ENCODE measurements at regions not wholly inside any gene's neighbourhood (a gene's known extent, or its start where the extent isn't known, plus 50 kb on each side); places are given as distances from the start of the nearest gene placed in this dataset.

DNA sequence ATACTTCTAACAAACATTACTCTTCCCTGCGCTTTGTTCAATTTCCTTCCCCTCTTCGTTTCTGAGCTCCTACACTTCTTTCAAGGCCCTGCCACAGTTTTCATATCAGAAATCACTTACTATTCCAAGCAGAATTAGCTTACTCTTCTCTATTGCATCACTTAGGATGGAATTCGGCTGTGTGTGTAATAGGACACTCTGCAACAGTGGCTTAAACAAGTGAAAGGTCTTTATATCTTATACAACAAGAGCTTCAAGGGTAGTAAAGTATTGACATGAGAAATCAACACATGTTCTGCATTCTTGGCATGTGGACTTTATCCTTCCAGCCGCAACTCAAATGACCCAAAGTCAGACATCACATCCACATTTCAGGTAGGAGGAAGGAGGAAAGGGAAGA, 279.6 kb downstream of the PCDH20 start:
- DNase-seq (ENCODE audit: low spot score): no peak

DNA sequence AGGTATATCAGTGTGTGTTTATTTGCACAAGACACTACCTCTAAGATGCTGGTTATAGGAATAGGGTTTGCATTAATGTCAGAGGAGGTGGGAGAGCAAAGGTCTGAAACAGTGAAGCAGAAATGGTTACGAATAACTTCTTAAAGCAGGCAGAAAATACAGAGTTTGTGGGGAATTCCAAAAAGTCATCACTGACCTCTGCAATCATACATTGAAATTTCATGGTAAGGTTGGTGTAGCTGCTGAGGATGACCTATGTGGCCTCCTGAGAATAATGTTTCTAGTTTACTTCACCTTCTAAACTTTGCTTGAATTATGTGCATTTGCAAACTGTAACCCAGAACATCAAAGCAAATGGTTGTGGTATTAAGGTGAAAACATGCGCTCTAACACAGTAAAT, 280.1 kb downstream of the PCDH20 start:
- Mint-ChIP-seq H3K27ac (ENCODE audit: unreplicated experiment) (no peak overlapping the region), H3K36me3 (ENCODE audit: low read depth) (no peaks in the 10 kb centered on the region), H3K27me3 (ENCODE audit: low read depth) (peaks cover 2% of the 10 kb centered on the region), H3K4me1 (ENCODE audit: low read depth) (no peaks in the 10 kb centered on the region), H3K9me3 (ENCODE audit: low read depth) (no peaks in the 10 kb centered on the region), H3K4me3 (ENCODE audit: unreplicated experiment) (no peak overlapping the region)
- TF ChIP-seq, protein P1, sequence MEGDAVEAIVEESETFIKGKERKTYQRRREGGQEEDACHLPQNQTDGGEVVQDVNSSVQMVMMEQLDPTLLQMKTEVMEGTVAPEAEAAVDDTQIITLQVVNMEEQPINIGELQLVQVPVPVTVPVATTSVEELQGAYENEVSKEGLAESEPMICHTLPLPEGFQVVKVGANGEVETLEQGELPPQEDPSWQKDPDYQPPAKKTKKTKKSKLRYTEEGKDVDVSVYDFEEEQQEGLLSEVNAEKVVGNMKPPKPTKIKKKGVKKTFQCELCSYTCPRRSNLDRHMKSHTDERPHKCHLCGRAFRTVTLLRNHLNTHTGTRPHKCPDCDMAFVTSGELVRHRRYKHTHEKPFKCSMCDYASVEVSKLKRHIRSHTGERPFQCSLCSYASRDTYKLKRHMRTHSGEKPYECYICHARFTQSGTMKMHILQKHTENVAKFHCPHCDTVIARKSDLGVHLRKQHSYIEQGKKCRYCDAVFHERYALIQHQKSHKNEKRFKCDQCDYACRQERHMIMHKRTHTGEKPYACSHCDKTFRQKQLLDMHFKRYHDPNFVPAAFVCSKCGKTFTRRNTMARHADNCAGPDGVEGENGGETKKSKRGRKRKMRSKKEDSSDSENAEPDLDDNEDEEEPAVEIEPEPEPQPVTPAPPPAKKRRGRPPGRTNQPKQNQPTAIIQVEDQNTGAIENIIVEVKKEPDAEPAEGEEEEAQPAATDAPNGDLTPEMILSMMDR (IDR thresholded peaks at IDR 0.05): no peak
- DNase-seq (ENCODE audit: low spot score): no peak

More for the DNA sequence above, 279.6 kb downstream of the PCDH20 start:
- TF ChIP-seq, protein P1 (IDR thresholded peaks at IDR 0.05): no peak
- H3K27ac Mint-ChIP-seq (ENCODE audit: unreplicated experiment): no peak overlapping the region
- no peak overlapping the region for H3K4me3 Mint-ChIP-seq (ENCODE audit: unreplicated experiment)
- no peaks in the 10 kb centered on the region for H3K4me1 Mint-ChIP-seq (ENCODE audit: low read depth)
- no peaks in the 10 kb centered on the region for H3K36me3 Mint-ChIP-seq (ENCODE audit: low read depth)
- peaks cover 2% of the 10 kb centered on the region for H3K27me3 Mint-ChIP-seq (ENCODE audit: low read depth)
- no peaks in the 10 kb centered on the region for H3K9me3 Mint-ChIP-seq (ENCODE audit: low read depth)

DNA sequence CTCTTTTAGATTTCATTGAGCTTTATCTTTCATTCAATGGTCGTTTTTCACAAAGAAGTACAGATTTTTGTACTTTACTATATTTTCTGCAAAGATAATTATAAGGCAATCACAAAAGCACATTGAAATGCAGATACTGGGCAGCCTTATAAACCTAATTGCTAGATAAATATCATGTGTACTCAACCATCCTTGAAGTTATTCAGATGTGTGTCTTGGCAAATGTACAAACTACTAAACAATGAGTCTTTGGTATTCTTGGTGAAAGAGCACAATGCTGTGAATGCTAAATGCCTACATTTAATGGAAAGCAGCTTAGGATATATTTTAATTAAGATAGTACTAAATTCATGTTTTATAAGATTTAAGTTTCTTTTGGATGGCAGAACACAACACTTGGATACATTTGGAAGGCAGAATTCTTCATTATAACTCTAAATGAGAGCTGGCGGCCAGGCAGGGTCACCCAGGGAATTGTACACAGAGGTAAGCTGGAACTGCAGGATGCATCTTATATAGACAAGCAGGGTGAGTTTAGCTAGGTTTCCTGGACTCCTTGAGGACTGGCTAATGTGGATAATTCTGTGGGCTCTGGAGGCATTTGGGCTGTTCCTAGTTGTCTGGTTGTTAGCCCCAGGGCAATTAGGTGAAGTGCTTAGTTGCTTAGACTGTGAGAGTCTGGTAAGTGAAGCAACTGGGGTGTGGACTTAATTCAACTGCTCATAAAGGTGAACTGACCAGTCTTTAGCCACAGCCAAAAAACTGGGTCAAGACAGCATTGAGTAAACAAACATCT, 286.6 kb downstream of the PCDH20 start:
- no peak for DNase-seq (ENCODE audit: low spot score)
- Mint-ChIP-seq H3K36me3 (ENCODE audit: low read depth) (no peaks in the 10 kb centered on the region), H3K4me1 (ENCODE audit: low read depth) (no peaks in the 10 kb centered on the region), H3K4me3 (ENCODE audit: unreplicated experiment) (no peak overlapping the region), H3K27ac (ENCODE audit: unreplicated experiment) (no peak overlapping the region), H3K27me3 (ENCODE audit: low read depth) (peaks cover 2% of the 10 kb centered on the region), H3K9me3 (ENCODE audit: low read depth) (no peaks in the 10 kb centered on the region)
- TF ChIP-seq, protein P1 (IDR thresholded peaks at IDR 0.05): no peak

DNA sequence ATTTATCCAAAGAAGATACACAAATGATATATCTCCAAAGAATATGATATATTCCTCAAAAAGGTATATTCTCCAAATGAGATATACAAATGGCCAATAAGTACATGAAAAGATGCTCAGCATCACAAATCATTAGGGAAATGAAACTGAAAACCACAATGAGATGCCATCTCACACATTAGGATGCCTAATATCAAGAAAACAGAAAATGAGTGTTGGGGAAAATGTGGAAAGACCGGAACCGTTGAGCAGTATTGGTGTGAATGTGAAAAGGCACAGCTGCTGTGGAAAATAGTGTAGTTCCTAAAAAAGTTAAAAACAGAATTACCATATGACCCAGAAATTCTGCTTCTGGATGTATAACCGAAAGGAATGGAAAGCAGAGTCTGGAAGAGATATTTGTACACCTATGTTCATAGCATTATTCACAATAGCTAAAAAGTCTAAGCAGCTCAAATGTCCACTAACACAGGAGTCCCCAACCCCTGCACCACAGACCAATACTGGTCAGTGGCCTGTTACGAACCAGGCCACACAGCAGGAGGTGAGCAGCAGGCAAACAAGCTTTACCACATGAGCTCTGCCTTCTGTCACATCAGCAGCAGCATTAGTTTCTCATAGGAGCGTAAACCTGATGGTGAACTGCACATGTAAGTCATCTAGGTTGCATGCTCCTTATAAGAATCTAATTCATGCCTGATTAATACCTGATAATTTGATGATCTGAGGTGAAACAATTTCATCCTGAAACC, 291.9 kb downstream of the PCDH20 start:
- Mint-ChIP-seq H3K27ac (ENCODE audit: unreplicated experiment) (no peak overlapping the region), H3K4me1 (ENCODE audit: low read depth) (no peaks in the 10 kb centered on the region), H3K4me3 (ENCODE audit: unreplicated experiment) (no peak overlapping the region), H3K27me3 (ENCODE audit: low read depth) (no peaks in the 10 kb centered on the region), H3K36me3 (ENCODE audit: low read depth) (no peaks in the 10 kb centered on the region), H3K9me3 (ENCODE audit: low read depth) (peaks cover 4% of the 10 kb centered on the region)
- TF ChIP-seq, protein P1 (IDR thresholded peaks at IDR 0.05): no peak
- no peak for DNase-seq (ENCODE audit: low spot score)

DNA sequence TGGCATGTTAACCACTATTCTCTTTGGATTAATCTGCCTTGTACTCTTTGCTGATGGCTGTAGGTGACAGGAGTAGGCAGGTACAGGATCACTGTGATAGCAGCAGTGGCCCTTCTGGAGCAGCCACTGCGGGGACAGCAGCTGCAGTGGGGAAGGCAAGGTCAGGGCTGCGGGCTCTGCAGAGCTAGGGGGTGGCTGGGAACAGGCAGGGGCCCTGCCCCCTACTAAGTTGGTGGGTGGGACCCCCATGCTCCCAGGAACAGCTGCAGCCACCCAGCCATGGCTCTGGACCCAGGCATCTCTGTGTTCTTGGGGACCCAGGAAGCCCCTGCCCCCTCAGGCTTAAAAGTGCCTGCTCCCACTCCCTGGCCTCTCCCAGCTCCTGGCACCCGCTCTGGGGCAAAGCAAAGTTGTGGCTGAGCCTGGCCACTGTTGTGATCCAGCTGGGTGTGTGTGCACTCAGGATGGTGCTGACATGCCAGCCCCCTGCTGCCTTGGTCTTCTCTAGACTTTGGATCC, 302.4 kb downstream of the PCDH20 start:
- DNase-seq (ENCODE audit: low spot score): no peak
- Mint-ChIP-seq H3K27ac (ENCODE audit: unreplicated experiment) (no peak overlapping the region), H3K9me3 (ENCODE audit: low read depth) (no peaks in the 10 kb centered on the region), H3K4me3 (ENCODE audit: unreplicated experiment) (no peak overlapping the region), H3K4me1 (ENCODE audit: low read depth) (no peaks in the 10 kb centered on the region), H3K36me3 (ENCODE audit: low read depth) (no peaks in the 10 kb centered on the region), H3K27me3 (ENCODE audit: low read depth) (peaks cover 3% of the 10 kb centered on the region)
- TF ChIP-seq, protein P1 (IDR thresholded peaks at IDR 0.05): no peak

Measured in chondrocyte (in vitro differentiated cells).